Right lobe of liver (tissue), 6 donors: ENCODE measurements at regions not wholly inside any gene's neighbourhood (a gene's known extent, or its start where the extent isn't known, plus 50 kb on each side); places are given as distances from the start of the nearest gene placed in this dataset.

Experiments
- ATAC-seq, 4 donors: fragments of 200-7000 bp; cut with Tn5 transposase; one replicate each; pipeline ENCODE4 v1.9.1; 2020; ENCODE audit warnings: mild to moderate bottlenecking in 4 of 4, moderate library complexity in 4 of 4
- DNase-seq, 3 donors: peaks; one replicate each; pipeline ENCODE4 v3.0.0-alpha.2; 2020
- H3K27ac ChIP-seq, 3 donors: fragments of 200-600 bp; one replicate each; pipeline ENCODE4 v1.8.0; 2022
- H3K27me3 ChIP-seq, 2 donors: fragments of 200-600 bp; one replicate each; pipeline ENCODE4 v1.8.0; 2022
- H3K36me3 ChIP-seq, 4 donors: fragments of 200-600 bp; sonication (generic) in 1 of 4; one replicate each; pipeline versions ENCODE4 v1.5.1 to v1.8.0; 2017 to 2022; ENCODE audit warnings: control low read depth in 1 of 4
- H3K4me1 ChIP-seq, 4 donors: fragments of 200-600 bp; sonication (generic) in 1 of 4; one replicate each; pipeline versions ENCODE4 v1.5.1 to v1.8.0; 2017 to 2022; ENCODE audit warnings: control low read depth in 1 of 4
- H3K4me3 ChIP-seq, 3 donors: fragments of 200-600 bp; one replicate each; pipeline ENCODE4 v1.8.0; 2022
- H3K9me3 ChIP-seq, 4 donors: fragments of 200-600 bp; sonication (generic) in 1 of 4; one replicate each; pipeline versions ENCODE4 v1.5.1 to v1.8.0; 2017 to 2022; ENCODE audit warnings: control low read depth in 1 of 4
- POLR2A ChIP-seq: fragments of 450-650 bp; IDR thresholded peaks from one replicate; pipeline ENCODE4 v1.6.1; 2017; ENCODE audit warnings: antibody characterized with exemption, mild to moderate bottlenecking
- WGBS: methylation state at CpG from one replicate; pipeline ENCODE4 v1.1.6; 2018; ENCODE audit warnings: low coverage, low lambda C conversion rate; ENCODE audit not compliant: insufficient coverage; ENCODE audit errors: missing lambda C conversion rate; 5-methylcytosine and 5-hydroxymethylcytosine counted together
- intact Hi-C, 2 donors: fragments of 100-400 bp; cut with DNase I; formaldehyde crosslinking; loops; one replicate each; pipeline versions ENCODE4 v1.11.2 to v1.14.1; 2022
- TF ChIP-seq, protein P1 (sequence below), 4 donors: fragments of 200-600 bp in 3 of 4; fragments of 450-650 bp in 1 of 4; IDR thresholded peaks; one replicate each; pipeline versions ENCODE4 v1.5.1 to v1.8.0; 2016 to 2022; ENCODE audit warnings: antibody characterized with exemption in 4 of 4, mild to moderate bottlenecking in 2 of 4
- donor health status: DM: no; HTN: yes; CAD: no.
- donor health status: DM: no; HTN: no; CAD: no.
- donor health status: DM: no; HTN: no; CAD: no.
- donor health status: DM: no; HTN: yes; CAD: no.
- donor health status: DM: no; HTN: yes; CAD: no.

- ATAC-seq (peak in 2 of 4 donors; percentile 30 to 43), DNase-seq (no peak)
- Histone ChIP-seq H3K27ac (no peak overlapping the region), H3K9me3 (no peaks in the 10 kb centered on the region), H3K36me3 (no peaks in the 10 kb centered on the region), H3K4me1 (no peaks in the 10 kb centered on the region), H3K27me3 (no peaks in the 10 kb centered on the region), H3K4me3 (no peak overlapping the region)
- intact Hi-C loops = no loop called here
- 23% methylated on average over 4 of the region's 4 CpGs for whole genome bisulfite sequencing
- no peak for TF ChIP-seq POLR2A
- TF ChIP-seq, protein P1, sequence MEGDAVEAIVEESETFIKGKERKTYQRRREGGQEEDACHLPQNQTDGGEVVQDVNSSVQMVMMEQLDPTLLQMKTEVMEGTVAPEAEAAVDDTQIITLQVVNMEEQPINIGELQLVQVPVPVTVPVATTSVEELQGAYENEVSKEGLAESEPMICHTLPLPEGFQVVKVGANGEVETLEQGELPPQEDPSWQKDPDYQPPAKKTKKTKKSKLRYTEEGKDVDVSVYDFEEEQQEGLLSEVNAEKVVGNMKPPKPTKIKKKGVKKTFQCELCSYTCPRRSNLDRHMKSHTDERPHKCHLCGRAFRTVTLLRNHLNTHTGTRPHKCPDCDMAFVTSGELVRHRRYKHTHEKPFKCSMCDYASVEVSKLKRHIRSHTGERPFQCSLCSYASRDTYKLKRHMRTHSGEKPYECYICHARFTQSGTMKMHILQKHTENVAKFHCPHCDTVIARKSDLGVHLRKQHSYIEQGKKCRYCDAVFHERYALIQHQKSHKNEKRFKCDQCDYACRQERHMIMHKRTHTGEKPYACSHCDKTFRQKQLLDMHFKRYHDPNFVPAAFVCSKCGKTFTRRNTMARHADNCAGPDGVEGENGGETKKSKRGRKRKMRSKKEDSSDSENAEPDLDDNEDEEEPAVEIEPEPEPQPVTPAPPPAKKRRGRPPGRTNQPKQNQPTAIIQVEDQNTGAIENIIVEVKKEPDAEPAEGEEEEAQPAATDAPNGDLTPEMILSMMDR (IDR thresholded peaks at IDR 0.05) = peak; percentile 33 to 71 (median 50)
Observed at GRCh38 chr1:30232288-30232899, 491.0 kb downstream of the MATN1 start.

GRCh38 chr1:30229960-30230359, 493.4 kb downstream of the MATN1 start:
- TF ChIP-seq, protein P1 (IDR thresholded peaks at IDR 0.05) = no peak
- no peak for TF ChIP-seq POLR2A
- no peak for ATAC-seq
- Histone ChIP-seq H3K27me3 (no peaks in the 10 kb centered on the region), H3K36me3 (no peaks in the 10 kb centered on the region), H3K4me1 (no peaks in the 10 kb centered on the region), H3K9me3 (no peaks in the 10 kb centered on the region), H3K27ac (no peak overlapping the region), H3K4me3 (no peak overlapping the region)
- intact Hi-C loops = no loop called here
- DNase-seq = no peak
- WGBS = 59% methylated on average over 4 of the region's 9 CpGs

- 54% methylated on average over 1 of the region's 9 CpGs for WGBS
- ATAC-seq = no peak
- Histone ChIP-seq H3K9me3 (no peaks in the 10 kb centered on the region), H3K27me3 (no peaks in the 10 kb centered on the region), H3K27ac (no peak overlapping the region), H3K4me1 (no peaks in the 10 kb centered on the region), H3K4me3 (no peak overlapping the region), H3K36me3 (no peaks in the 10 kb centered on the region)
- intact Hi-C loops = no loop called here
- no peak for TF ChIP-seq POLR2A
- TF ChIP-seq, protein P1 (IDR thresholded peaks at IDR 0.05) = no peak
- DNase-seq = no peak
Observed at GRCh38 chr1:30229557-30229956, 493.8 kb downstream of the MATN1 start.

DNA sequence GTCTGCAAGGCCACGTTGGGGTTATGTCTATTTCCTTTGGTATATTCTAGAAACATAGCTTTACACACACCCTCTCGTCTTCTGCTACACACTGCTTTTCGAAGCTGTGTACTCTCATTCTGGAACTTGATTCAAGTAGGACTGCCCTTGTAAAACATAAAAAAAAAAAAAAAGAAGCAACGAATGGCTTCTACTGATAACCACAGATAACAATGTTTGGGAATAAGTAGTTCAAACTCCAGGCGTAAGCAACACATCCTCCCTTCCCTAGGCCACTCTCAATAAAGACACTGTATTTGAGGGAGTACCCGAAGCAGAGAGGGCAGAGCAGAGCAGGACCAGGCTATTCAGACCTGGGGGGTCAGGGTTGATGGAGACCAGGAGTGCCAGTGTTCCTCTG, 496.7 kb downstream of the MATN1 start:
- intact Hi-C loops = no loop called here
- TF ChIP-seq POLR2A = no peak
- TF ChIP-seq, protein P1 (IDR thresholded peaks at IDR 0.05) = no peak
- no peak for DNase-seq
- 44% methylated on average over 6 of the region's 6 CpGs for WGBS
- ATAC-seq = no peak
- no peak overlapping the region for H3K27ac ChIP-seq
- no peaks in the 10 kb centered on the region for H3K27me3 ChIP-seq
- no peaks in the 10 kb centered on the region for H3K36me3 ChIP-seq
- H3K9me3 ChIP-seq = no peaks in the 10 kb centered on the region
- no peaks in the 10 kb centered on the region for H3K4me1 ChIP-seq
- H3K4me3 ChIP-seq = no peak overlapping the region

- Histone ChIP-seq H3K4me1 (no peaks in the 10 kb centered on the region), H3K9me3 (no peaks in the 10 kb centered on the region), H3K27me3 (no peaks in the 10 kb centered on the region), H3K36me3 (no peaks in the 10 kb centered on the region), H3K27ac (no peak overlapping the region), H3K4me3 (no peak overlapping the region)
- ATAC-seq (no peak), DNase-seq (no peak)
- WGBS = 52% methylated on average over 3 of the region's 7 CpGs
- TF ChIP-seq, protein P1 (IDR thresholded peaks at IDR 0.05) = no peak
- no peak for TF ChIP-seq POLR2A
- intact Hi-C loops = no loop called here
Observed at GRCh38 chr1:30225357-30225756, 498.0 kb downstream of the MATN1 start.
